ENCODE measurements at regions not wholly inside any gene's neighbourhood (a gene's known extent, or its start where the extent isn't known, plus 50 kb on each side); places are given as distances from the start of the nearest gene placed in this dataset.

- TF ChIP-seq CTCF (IDR thresholded peaks at IDR 0.05) (no peak), POLR2A (IDR thresholded peaks at IDR 0.05) (no peak)
These were observed 178.7 kb downstream of the KLF6 start for GRCh38 chr10:3606309-3606708.

Measured in vagina (tissue), 2 donors.